Kidney tubule cell (primary cell): ENCODE measurements at regions not wholly inside any gene's neighbourhood (a gene's known extent, or its start where the extent isn't known, plus 50 kb on each side); places are given as distances from the start of the nearest gene placed in this dataset.

Experiments used
- DNase-seq: peaks from one replicate; pipeline ENCODE4 v3.0.0-alpha.2; 2018; ENCODE audit warnings: low spot score

GRCh38 chr12:38556647-38557046 lies 240.1 kb downstream of the ALG10B start:
- DNase-seq: no peak

GRCh38 chr12:38585086-38585485 lies 268.5 kb downstream of the ALG10B start:
- no peak for DNase-seq

- no peak for DNase-seq
These were observed 270.2 kb downstream of the ALG10B start for GRCh38 chr12:38586789-38587188.

- DNase-seq: no peak
These were observed 271.0 kb downstream of the ALG10B start for GRCh38 chr12:38587594-38587993.

- DNase-seq: no peak
These were observed 272.2 kb downstream of the ALG10B start for GRCh38 chr12:38588624-38589305.

GRCh38 chr12:38589306-38589632 lies 272.7 kb downstream of the ALG10B start:
- no peak for DNase-seq

- no peak for DNase-seq
These were observed 285.4 kb downstream of the ALG10B start for GRCh38 chr12:38601949-38602348.
